GM12875 (cell line): ENCODE measurements at regions not wholly inside any gene's neighbourhood (a gene's known extent, or its start where the extent isn't known, plus 50 kb on each side); places are given as distances from the start of the nearest gene placed in this dataset.

ENCODE experiments used
- H3K4me3 ChIP-seq: one replicate; pipeline ENCODE4 v1.5.1; 2011; ENCODE audit warnings: low read depth, low read length, control low read depth
- TF ChIP-seq, protein P1 (sequence below): IDR thresholded peaks from 2 replicates; pipeline ENCODE4 v1.5.1; 2011; ENCODE audit warnings: low read depth, mild to moderate bottlenecking, control low read depth, inconsistent platforms, low read length, moderate library complexity, borderline replicate concordance; ENCODE audit not compliant: insufficient read depth

GRCh38 chr4:153045111-153045982 is 109.2 kb downstream of the FHDC1 start:
- no peak overlapping the region for H3K4me3 ChIP-seq
- TF ChIP-seq, protein P1, sequence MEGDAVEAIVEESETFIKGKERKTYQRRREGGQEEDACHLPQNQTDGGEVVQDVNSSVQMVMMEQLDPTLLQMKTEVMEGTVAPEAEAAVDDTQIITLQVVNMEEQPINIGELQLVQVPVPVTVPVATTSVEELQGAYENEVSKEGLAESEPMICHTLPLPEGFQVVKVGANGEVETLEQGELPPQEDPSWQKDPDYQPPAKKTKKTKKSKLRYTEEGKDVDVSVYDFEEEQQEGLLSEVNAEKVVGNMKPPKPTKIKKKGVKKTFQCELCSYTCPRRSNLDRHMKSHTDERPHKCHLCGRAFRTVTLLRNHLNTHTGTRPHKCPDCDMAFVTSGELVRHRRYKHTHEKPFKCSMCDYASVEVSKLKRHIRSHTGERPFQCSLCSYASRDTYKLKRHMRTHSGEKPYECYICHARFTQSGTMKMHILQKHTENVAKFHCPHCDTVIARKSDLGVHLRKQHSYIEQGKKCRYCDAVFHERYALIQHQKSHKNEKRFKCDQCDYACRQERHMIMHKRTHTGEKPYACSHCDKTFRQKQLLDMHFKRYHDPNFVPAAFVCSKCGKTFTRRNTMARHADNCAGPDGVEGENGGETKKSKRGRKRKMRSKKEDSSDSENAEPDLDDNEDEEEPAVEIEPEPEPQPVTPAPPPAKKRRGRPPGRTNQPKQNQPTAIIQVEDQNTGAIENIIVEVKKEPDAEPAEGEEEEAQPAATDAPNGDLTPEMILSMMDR: no peak

- no peak overlapping the region for H3K4me3 ChIP-seq
- TF ChIP-seq, protein P1: no peak
Observed at GRCh38 chr4:153058671-153059060, 122.5 kb downstream of the FHDC1 start.

- no peak overlapping the region for H3K4me3 ChIP-seq
- TF ChIP-seq, protein P1: no peak
Observed at GRCh38 chr4:153060196-153060595, 124.1 kb downstream of the FHDC1 start.

DNA sequence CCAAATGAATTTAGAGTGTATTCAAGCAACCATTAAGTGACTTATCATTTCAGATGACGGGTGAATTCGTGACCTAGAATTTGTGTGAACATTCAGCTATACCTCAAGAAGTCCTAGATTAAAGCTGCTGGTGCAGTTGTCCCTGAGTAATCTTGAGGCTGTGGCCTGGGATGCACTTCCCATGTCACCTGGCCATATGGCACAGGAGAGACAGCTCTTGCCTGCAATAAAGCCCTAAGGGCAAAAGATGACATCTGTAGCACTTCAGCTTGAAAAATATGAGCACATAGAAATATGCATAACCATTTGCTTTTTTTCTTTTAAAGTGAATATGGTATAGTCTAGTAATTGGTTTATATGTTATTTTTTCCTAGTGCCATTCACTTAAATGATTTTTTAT is 125.8 kb downstream of the FHDC1 start:
- H3K4me3 ChIP-seq: no peak overlapping the region
- TF ChIP-seq, protein P1: no peak

- no peak overlapping the region for H3K4me3 ChIP-seq
- TF ChIP-seq, protein P1: no peak
Observed at GRCh38 chr4:153062652-153063168, 126.6 kb downstream of the FHDC1 start.

- H3K4me3 ChIP-seq: no peak overlapping the region
- TF ChIP-seq, protein P1: no peak
Observed at GRCh38 chr4:153063490-153063889, 127.4 kb downstream of the FHDC1 start.

DNA sequence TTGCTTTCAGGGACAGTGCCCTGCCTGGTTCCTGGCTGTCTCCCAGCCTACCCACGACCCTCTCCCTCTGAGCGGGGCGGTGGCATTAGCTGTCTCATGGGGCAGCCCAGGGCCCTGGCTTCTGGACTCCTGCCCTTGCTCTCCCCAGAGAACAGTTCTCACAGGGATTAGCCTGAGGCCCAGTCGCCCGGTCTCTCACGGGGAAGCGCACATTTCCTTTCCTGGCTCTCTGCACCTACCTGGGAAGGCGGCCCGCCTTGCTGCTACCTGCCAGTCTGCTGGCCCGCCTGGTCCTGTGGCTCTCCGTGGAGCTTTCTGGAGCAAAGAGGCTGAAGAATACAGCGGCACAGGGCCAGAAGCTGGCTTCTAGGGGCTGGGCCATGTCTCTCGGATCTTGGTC is 128.4 kb downstream of the FHDC1 start:
- TF ChIP-seq, protein P1: no peak
- no peak overlapping the region for H3K4me3 ChIP-seq
